GM19372 (cell line): ENCODE measurements at regions not wholly inside any gene's neighbourhood (a gene's known extent, or its start where the extent isn't known, plus 50 kb on each side); places are given as distances from the start of the nearest gene placed in this dataset.
"Not testable (repeated sequence)": the region's sequence is repeated elsewhere in the genome, so short reads cannot be mapped to it uniquely, and the experiment has no call there.

Experiments used
- ATAC-seq: cut with Tn5 transposase; IDR thresholded peaks from one replicate; pipeline ENCODE4 v1.9.1; 2021; ENCODE audit warnings: mild to moderate bottlenecking, low read depth, moderate library complexity; ENCODE audit not compliant: unreplicated experiment

DNA sequence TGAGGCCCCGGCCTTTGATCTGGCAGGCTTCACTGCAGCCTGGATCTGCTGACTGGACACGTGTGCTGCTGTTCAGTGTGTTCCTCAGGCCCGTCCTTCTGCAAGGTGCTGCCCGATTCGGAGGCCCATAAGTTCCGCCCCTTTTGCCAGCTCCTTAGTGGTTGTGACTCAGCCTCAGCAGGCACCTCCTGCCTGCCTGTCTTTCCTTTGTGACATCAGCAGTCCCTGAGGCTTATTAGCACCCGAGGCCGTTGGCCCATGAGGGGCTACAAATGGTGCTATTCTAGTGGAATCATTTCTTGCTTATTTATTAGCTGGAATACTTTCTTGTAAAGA lies 75.4 kb upstream of the FAN1 start:
- not testable (repeated sequence) for ATAC-seq

DNA sequence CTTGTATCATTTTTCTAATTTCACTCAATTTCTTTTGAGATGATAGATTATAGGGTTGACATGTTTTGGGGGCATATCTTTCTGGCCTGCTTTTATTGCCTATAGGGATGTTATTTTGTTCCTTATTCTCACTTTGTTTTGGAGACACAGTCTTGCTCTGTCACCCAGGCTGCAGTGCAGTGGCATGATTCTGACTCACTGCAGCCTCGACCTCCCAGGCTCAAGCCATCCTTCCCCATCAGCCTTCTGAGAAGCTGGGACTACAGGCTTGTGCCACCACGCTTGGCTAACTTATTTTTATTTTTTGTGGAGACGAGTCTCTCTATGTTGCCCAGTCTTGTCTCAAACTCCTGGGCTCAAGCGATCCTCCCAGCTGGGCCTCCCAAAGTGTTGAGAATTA lies 72.8 kb upstream of the FAN1 start:
- ATAC-seq, result no peak

DNA sequence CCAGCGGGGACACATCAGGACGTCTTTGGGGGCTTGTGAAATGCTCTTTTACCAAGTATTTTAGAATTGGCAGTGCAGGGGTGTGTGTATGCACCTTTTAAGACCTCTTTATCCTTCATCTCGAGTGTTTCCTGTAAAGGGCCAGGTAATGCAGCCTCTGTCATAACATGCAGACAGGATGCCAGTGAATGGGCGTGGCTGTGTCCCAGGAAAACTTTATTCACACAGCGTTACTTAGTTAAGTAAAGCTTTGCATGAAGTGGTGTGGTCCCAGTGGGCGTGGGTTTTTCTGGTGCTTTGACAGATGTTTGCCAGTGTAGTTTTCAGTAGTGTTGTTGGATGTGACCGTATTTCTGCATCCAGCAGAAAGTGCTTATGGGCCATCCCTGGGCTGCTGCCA lies 70.3 kb upstream of the FAN1 start:
- ATAC-seq, result not testable (repeated sequence)

DNA sequence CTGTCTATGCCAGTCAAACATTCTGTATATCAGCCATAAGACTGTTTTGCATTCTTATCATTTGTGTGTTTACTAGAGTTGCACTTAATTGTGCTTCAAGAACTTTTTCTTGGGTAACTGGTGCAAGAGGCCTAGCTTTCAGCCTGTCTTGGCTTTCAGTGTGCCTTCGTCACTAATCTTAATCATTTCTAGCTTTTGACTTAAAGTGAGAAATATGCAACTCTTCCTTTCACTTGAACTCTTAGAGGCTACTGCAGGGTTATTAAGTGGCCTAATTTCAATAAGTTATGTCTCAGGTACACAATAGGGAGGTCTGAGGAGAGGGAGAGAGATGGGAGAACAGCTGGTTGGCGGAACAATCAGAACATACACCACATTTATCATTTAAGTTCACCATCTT lies 62.1 kb upstream of the FAN1 start:
- ATAC-seq, result not testable (repeated sequence)

DNA sequence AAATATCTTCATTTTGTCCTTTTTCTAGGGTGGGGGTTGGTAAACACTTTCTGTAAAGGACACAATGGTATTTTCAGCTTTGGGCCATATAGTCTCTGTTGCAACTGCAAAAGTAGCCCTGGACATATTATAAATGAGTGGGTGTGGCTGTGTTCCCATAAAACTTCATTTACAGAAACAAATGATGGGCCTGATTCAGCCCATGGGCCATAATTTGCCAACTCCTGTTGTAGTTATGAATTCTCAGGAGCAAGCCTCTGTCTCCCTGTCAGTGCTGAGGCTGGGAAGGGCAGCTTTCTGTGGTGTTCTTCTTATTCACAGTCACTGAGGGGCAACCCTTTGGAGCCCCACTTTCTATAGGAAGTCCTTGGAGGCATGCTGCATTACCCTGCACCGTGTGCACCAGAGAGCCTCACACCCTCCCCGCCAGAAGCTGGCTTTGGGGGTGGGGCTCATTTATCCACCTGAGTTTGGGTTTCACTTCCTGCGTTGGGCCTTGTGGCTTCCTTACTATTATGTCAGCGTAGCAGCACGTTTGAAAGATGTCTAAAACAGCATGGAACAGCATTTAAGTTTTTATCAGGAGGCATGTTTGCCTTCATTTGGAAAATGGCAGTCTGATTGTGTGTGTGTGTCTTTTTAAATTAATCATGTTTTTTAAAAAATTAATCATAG lies 60.8 kb upstream of the FAN1 start:
- peak; percentile 92 for ATAC-seq

DNA sequence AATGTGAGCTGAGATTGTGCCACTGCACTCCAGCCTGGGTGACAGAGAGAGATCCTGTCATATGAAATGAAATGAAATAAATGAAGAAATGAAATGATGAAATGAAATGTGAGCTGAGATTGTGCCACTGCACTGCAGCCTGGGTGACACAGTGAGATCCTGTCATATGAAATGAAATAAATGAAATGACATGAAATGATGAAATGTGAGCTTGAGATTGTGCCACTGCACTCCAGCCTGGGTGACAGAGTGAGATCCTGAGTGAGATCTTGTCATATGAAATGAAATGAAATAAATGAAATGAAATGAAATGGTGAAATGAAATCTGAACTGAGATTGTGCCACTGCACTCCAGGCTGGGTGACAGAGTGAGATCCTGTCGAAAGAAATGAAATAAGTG lies 58.2 kb upstream of the FAN1 start:
- not testable (repeated sequence) for ATAC-seq
